Endothelial cell of umbilical vein (primary cell): ENCODE measurements at regions not wholly inside any gene's neighbourhood (a gene's known extent, or its start where the extent isn't known, plus 50 kb on each side); places are given as distances from the start of the nearest gene placed in this dataset.

Experiments
- BruUV-seq: library from RNA; stranded (reverse); fragments of 400-500 nt; replicated peaks from 2 replicates; lab custom pipeline; 2021; lab: Mats Ljungman, UMichigan
- CTCF ChIA-PET: fragments of 300-600, 350-600 bp; sonication (Branson Sonifier 250); formaldehyde crosslinking; loops from one replicate; lab custom pipeline; 2021; ENCODE audit warnings: antibody characterized with exemption, inconsistent platforms; lab: Charles Lee
- POLR2A ChIA-PET: fragments of 300-600, 350-600 bp; sonication (Branson Sonifier 250); formaldehyde crosslinking; loops from one replicate; lab custom pipeline; 2021; ENCODE audit warnings: antibody characterized with exemption, inconsistent platforms; lab: Charles Lee
- DNase-seq: peaks from one replicate; pipeline ENCODE4 v3.0.0-alpha.2; 2011; ENCODE audit warnings: low read depth, low spot score
- FAIRE-seq: peaks from 2 replicates; lab custom pipeline; 2011; peaks lifted over from hg19 to GRCh38; lab: Jason Lieb, UNC
- H2AFZ ChIP-seq: 2 replicates; pipeline ENCODE4 v1.6.0; 2012; ENCODE audit warnings: low read depth, low read length, control low read depth, inconsistent platforms
- H3K27ac ChIP-seq: 2 replicates; pipeline ENCODE4 v1.5.1; 2011; ENCODE audit warnings: low read depth, mild to moderate bottlenecking, control low read depth, low read length, moderate library complexity; ENCODE audit not compliant: insufficient read depth
- H3K27me3 ChIP-seq, 2 experiments: 2 replicates each; pipeline versions ENCODE4 v1.6.0 to v1.6.1; 2011; ENCODE audit warnings: low read length in 2 of 2, mixed read lengths in 1 of 2; ENCODE audit not compliant: control insufficient read depth in 2 of 2, insufficient read depth in 2 of 2
- H3K36me3 ChIP-seq, 2 experiments: 2 replicates in 1 of 2; 3 replicates in 1 of 2; pipeline ENCODE4 v1.5.1; 2011; ENCODE audit warnings: low read length in 2 of 2, mild to moderate bottlenecking in 1 of 2, moderate library complexity in 1 of 2; ENCODE audit not compliant: control insufficient read depth in 2 of 2, insufficient read depth in 2 of 2; ENCODE audit errors: extremely low read depth in 1 of 2
- H3K4me1 ChIP-seq: 3 replicates; pipeline ENCODE4 v1.5.1; 2011; ENCODE audit warnings: mild to moderate bottlenecking, low read length; ENCODE audit not compliant: control insufficient read depth, insufficient read depth; ENCODE audit errors: extremely low read depth
- H3K4me2 ChIP-seq: 2 replicates; pipeline ENCODE4 v1.6.1; 2011; ENCODE audit warnings: low read length, control low read depth, mixed read lengths; ENCODE audit not compliant: insufficient read depth
- H3K4me3 ChIP-seq, 3 experiments: fragments of 200-600 bp in 1 of 3; sonication (generic), shearing (Covaris generic) in 1 of 3; replicated peaks in 1 of 3; 2 replicates each; pipeline ENCODE4 v1.5.1; 2011 to 2016; ENCODE audit warnings: control low read depth in 3 of 3, low read length in 3 of 3, mild to moderate bottlenecking in 2 of 3, inconsistent platforms in 1 of 3, low read depth in 1 of 3, moderate library complexity in 1 of 3; ENCODE audit not compliant: insufficient read depth in 1 of 3
- H3K79me2 ChIP-seq: 2 replicates; pipeline ENCODE4 v1.6.0; 2012; ENCODE audit warnings: low read length, inconsistent platforms; ENCODE audit not compliant: control insufficient read depth, insufficient read depth
- H3K9ac ChIP-seq: replicated peaks from 2 replicates; pipeline ENCODE3; 2011; ENCODE audit warnings: low read length, control low read depth; ENCODE audit not compliant: insufficient read depth; ENCODE audit errors: extremely low read depth
- H3K9me1 ChIP-seq: replicated peaks from 3 replicates; pipeline ENCODE4 v1.6.0; 2011; ENCODE audit warnings: mild to moderate bottlenecking, low read length; ENCODE audit not compliant: control insufficient read depth, insufficient read depth; ENCODE audit errors: extremely low read depth
- H3K9me3 ChIP-seq: replicated peaks from 2 replicates; pipeline ENCODE4 v1.5.1; 2012; ENCODE audit warnings: low read length, inconsistent platforms; ENCODE audit not compliant: control insufficient read depth, insufficient read depth
- H4K20me1 ChIP-seq: replicated peaks from 2 replicates; pipeline ENCODE3; 2011; ENCODE audit warnings: mild to moderate bottlenecking, low read length; ENCODE audit not compliant: control insufficient read depth, insufficient read depth; ENCODE audit errors: extremely low read depth
- EZH2 ChIP-seq: IDR thresholded peaks from 2 replicates; pipeline ENCODE4 v1.6.1; 2012; ENCODE audit warnings: borderline replicate concordance, low read depth, mild to moderate bottlenecking, moderate library complexity, low read length, inconsistent platforms; ENCODE audit not compliant: severe bottlenecking
- FOS ChIP-seq: IDR thresholded peaks from 2 replicates; pipeline ENCODE4 v1.6.1; 2011; ENCODE audit warnings: mild to moderate bottlenecking, low read length, moderate library complexity, borderline replicate concordance; ENCODE audit not compliant: insufficient read depth
- GATA2 ChIP-seq: IDR thresholded peaks from 2 replicates; pipeline ENCODE4 v1.7.0; 2011; ENCODE audit warnings: low read depth, mild to moderate bottlenecking, moderate library complexity, mixed read lengths, low read length; ENCODE audit not compliant: insufficient read length, insufficient read depth
- JUN ChIP-seq: IDR thresholded peaks from 2 replicates; pipeline ENCODE4 v1.6.1; 2011; ENCODE audit warnings: borderline replicate concordance, low read depth; ENCODE audit not compliant: insufficient read length, insufficient read depth
- MYC ChIP-seq: IDR thresholded peaks from one replicate; pipeline ENCODE4 v1.6.1; 2011; ENCODE audit warnings: mild to moderate bottlenecking, low read depth, low read length
- POLR2A ChIP-seq: IDR thresholded peaks from 2 replicates; pipeline ENCODE4 v1.6.1; 2012; ENCODE audit warnings: low read depth, mild to moderate bottlenecking, control low read depth, low read length
- POLR2AphosphoS5 ChIP-seq: IDR thresholded peaks from 2 replicates; pipeline ENCODE4 v1.6.1; 2012; ENCODE audit warnings: low read depth, mild to moderate bottlenecking, control low read depth, low read length, moderate library complexity; ENCODE audit not compliant: insufficient read depth
- dilution Hi-C: fragments of 300-500 bp; cut with MboI; formaldehyde crosslinking; loops from one replicate; pipeline ENCODE4 v1.15.0; 2019; ENCODE audit warnings: low sequenced_read_pairs; ENCODE audit not compliant: extremely low pct_ligation_motif_present
- intact Hi-C: fragments of 100-400 bp; cut with micrococcal nuclease; formaldehyde crosslinking; loops from one replicate; pipeline ENCODE4 v1.10.0; 2022
- TF ChIP-seq, protein P1 (sequence below): IDR thresholded peaks from 2 replicates; pipeline ENCODE4 v1.6.1; 2011; ENCODE audit not compliant: insufficient read depth, insufficient read length
- TF ChIP-seq, protein P2 (sequence below), 2 donors: IDR thresholded peaks; 1 replicate in 1 of 2; 2 replicates in 1 of 2; pipeline ENCODE4 v1.5.1; 2011; ENCODE audit warnings: low read length in 2 of 2, mild to moderate bottlenecking in 2 of 2, moderate library complexity in 2 of 2, control low read depth in 1 of 2, inconsistent platforms in 1 of 2, low read depth in 1 of 2; ENCODE audit not compliant: insufficient read depth in 1 of 2; ENCODE audit errors: extremely low read depth in 1 of 2

DNA sequence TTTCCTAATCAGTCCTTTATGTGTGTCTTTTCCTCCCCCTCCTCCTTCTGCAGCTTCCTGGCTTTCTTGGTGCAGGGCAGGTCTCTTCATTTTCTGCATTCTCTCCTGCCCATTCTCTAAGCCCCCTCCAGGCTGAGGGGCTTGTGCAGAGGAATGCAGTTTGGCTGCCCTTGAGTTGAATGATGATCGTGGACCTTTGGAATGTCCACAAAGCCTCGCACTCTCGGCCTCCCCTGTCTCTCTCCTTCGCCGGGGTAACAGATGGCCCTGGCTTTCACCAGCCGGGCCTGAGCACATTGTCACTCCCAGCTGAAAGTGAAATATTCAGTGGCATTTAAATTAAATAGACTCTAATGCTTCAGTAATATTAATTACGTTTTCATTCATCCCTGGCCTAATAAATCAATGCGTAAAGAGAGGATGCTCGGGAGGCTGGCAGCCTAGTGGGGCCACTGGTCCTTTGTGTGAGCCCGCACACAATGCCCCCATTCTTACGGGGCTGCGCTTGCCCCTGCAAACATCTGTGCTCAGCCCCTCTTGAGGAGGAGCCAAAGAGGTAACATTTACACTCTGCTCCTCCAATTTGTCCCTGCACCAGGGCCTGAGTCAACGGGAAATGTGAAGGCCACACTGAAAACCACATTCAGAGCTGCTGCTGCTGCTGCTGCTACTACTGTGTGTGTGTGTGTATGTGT is 64.9 kb upstream of the PAX6 start:
- H3K4me2 ChIP-seq: no peak overlapping the region
- BruUV-seq: no TSS peak
- dilution Hi-C loops (no loop called here), intact Hi-C loops (loop anchor here (10.0 kb wide), 1 partner anchor 771 kb away; no protein-coding TSS in a partner anchor)
- TF ChIP-seq POLR2AphosphoS5 (no peak), MYC (no peak), GATA2 (no peak), FOS (no peak), JUN (no peak), POLR2A (no peak), EZH2 (no peak)
- TF ChIP-seq, protein P1, sequence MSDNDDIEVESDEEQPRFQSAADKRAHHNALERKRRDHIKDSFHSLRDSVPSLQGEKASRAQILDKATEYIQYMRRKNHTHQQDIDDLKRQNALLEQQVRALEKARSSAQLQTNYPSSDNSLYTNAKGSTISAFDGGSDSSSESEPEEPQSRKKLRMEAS: no peak
- TF ChIP-seq, protein P2, sequence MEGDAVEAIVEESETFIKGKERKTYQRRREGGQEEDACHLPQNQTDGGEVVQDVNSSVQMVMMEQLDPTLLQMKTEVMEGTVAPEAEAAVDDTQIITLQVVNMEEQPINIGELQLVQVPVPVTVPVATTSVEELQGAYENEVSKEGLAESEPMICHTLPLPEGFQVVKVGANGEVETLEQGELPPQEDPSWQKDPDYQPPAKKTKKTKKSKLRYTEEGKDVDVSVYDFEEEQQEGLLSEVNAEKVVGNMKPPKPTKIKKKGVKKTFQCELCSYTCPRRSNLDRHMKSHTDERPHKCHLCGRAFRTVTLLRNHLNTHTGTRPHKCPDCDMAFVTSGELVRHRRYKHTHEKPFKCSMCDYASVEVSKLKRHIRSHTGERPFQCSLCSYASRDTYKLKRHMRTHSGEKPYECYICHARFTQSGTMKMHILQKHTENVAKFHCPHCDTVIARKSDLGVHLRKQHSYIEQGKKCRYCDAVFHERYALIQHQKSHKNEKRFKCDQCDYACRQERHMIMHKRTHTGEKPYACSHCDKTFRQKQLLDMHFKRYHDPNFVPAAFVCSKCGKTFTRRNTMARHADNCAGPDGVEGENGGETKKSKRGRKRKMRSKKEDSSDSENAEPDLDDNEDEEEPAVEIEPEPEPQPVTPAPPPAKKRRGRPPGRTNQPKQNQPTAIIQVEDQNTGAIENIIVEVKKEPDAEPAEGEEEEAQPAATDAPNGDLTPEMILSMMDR (IDR thresholded peaks at IDR 0.05; ENCODE audit: extremely low read depth in 1 of 2, insufficient read depth in 1 of 2, low read depth in 1 of 2, low read length in 2 of 2): no peak
- no peak for FAIRE-seq
- peaks cover 6 to 12% of the 10 kb centered on the region in 2 experiments for H3K27me3 ChIP-seq
- no peaks in the 10 kb centered on the region for H3K4me1 ChIP-seq
- no peaks in the 10 kb centered on the region for H3K9me1 ChIP-seq
- ChIA-PET POLR2A (no interaction called here), CTCF (interaction anchor here (1.3 to 2.2 kb wide), 2 partner anchors 235 to 535 kb away, joined by 3 to 7 read pairs; no protein-coding TSS in a partner anchor)
- no peaks in the 10 kb centered on the region for H4K20me1 ChIP-seq
- no peak overlapping the region for H3K4me3 ChIP-seq
- H3K79me2 ChIP-seq: no peaks in the 10 kb centered on the region
- no peak overlapping the region for H3K9ac ChIP-seq
- no peaks in the 10 kb centered on the region for H3K36me3 ChIP-seq
- H2AFZ ChIP-seq: no peak overlapping the region
- no peaks in the 10 kb centered on the region for H3K9me3 ChIP-seq
- H3K27ac ChIP-seq: no peak overlapping the region
- no peak for DNase-seq
